Choroid plexus epithelial cell (primary cell): ENCODE measurements at regions not wholly inside any gene's neighbourhood (a gene's known extent, or its start where the extent isn't known, plus 50 kb on each side); places are given as distances from the start of the nearest gene placed in this dataset.

ENCODE experiments used
- DNase-seq: peaks from one replicate; pipeline ENCODE4 v3.0.0-alpha.2; 2010; ENCODE audit warnings: low read depth
- H3K4me3 ChIP-seq: 2 replicates; pipeline ENCODE4 v1.5.1; 2011; ENCODE audit warnings: low read depth, mild to moderate bottlenecking, control low read depth, low read length, moderate library complexity
- TF ChIP-seq, protein P1 (sequence below): conservative IDR thresholded peaks from 2 replicates; pipeline ENCODE4 v1.5.1; 2011; ENCODE audit warnings: low read depth, mild to moderate bottlenecking, control low read depth, inconsistent platforms, low read length, moderate library complexity

GRCh38 chr1:213484758-213485157 lies 433.7 kb downstream of the RPS6KC1 start:
- no peak for DNase-seq
- no peak overlapping the region for H3K4me3 ChIP-seq
- TF ChIP-seq, protein P1, sequence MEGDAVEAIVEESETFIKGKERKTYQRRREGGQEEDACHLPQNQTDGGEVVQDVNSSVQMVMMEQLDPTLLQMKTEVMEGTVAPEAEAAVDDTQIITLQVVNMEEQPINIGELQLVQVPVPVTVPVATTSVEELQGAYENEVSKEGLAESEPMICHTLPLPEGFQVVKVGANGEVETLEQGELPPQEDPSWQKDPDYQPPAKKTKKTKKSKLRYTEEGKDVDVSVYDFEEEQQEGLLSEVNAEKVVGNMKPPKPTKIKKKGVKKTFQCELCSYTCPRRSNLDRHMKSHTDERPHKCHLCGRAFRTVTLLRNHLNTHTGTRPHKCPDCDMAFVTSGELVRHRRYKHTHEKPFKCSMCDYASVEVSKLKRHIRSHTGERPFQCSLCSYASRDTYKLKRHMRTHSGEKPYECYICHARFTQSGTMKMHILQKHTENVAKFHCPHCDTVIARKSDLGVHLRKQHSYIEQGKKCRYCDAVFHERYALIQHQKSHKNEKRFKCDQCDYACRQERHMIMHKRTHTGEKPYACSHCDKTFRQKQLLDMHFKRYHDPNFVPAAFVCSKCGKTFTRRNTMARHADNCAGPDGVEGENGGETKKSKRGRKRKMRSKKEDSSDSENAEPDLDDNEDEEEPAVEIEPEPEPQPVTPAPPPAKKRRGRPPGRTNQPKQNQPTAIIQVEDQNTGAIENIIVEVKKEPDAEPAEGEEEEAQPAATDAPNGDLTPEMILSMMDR = no peak

DNA sequence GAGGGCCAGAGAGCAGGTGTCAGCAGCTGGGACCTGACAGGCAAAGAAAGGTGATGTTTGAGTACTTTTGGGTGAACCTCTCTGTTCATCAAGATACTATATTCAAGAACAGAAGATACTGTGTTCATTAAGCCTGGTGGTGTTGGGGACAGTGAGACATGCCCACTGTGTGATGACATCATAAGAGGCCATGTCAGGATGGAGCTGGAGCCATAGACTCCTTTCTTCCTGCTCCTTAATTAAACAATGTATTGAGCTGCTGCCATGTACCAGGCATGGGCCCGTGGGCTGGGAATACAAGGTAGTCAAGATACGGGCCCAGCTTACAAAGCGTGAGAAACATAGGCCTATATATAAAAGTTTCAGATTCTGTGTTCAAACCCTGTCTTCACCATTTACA lies 435.4 kb downstream of the RPS6KC1 start:
- no peak overlapping the region for H3K4me3 ChIP-seq
- no peak for DNase-seq
- TF ChIP-seq, protein P1 = no peak

GRCh38 chr1:213491468-213491867 lies 440.4 kb downstream of the RPS6KC1 start:
- no peak overlapping the region for H3K4me3 ChIP-seq
- TF ChIP-seq, protein P1 = no peak

DNA sequence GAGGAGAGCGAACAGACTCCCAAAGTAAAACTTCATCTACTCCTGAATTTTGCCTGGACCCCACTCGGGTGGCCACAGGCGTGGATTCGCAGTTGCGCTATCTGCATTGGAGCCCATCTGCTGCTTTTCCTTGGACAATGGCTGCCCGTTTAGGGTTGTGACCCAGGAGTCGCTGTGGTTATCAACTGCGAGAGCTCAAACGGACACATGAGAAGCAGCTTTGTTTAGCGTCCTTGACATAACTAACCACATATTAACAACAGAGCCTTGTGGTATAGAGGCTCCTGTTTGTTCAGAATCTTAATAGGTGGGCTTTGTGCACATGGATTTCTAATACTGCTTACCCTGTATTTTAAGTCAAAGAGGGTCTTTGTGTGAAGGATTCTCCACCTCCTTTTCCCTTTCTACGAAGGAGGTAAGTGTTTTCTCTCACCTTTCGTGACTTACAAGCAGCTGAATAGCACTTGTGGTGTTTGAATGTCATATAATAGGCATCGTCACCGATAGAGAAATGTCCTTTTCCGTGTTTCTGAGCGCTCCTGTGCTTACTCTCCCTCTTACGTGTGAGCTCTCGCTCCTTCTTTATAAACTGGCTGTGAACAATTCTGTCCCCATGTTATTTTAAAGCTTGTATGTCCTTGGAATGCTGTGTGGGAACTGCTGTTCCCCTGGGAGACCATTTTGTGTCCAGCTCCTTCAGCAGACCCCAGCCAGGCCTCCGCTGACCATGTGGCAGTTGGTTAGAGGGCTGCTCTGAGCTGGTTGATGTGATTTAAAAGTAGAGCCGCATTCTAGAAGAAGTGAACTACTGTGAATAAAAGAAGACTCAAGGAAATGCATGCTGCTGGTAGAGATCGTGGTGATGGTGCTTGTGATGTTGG lies 441.4 kb downstream of the RPS6KC1 start:
- TF ChIP-seq, protein P1 = no peak
- DNase-seq = no peak
- no peak overlapping the region for H3K4me3 ChIP-seq

More at GRCh38 chr1:213491468-213491867, 440.4 kb downstream of the RPS6KC1 start:
- no peak for DNase-seq

DNA sequence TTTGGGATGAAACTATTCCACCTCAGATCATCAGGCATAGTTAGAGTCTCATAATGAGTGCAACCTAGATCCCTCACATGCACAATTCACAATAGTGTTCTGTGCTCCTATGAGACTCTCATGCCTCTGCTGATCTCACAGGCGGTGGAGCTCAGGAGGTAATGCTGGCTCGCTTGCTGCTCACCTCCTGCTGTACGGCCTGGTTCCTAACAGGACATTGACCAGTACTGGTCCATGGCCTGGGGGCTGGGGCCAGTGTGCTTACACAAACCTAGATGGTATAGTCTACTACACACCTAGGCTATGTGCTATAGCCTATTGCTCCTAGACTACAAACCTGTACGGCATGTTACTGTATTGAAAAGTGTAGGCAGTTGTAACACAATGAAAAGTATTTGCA lies 448.4 kb downstream of the RPS6KC1 start:
- TF ChIP-seq, protein P1 = no peak
- H3K4me3 ChIP-seq = no peak overlapping the region
- no peak for DNase-seq

- no peak overlapping the region for H3K4me3 ChIP-seq
- TF ChIP-seq, protein P1 = no peak
- DNase-seq = no peak
Observed at GRCh38 chr1:213507472-213508223, 456.6 kb downstream of the RPS6KC1 start.

GRCh38 chr1:213511173-213511572 lies 460.1 kb downstream of the RPS6KC1 start:
- no peak overlapping the region for H3K4me3 ChIP-seq
- TF ChIP-seq, protein P1 = no peak
- DNase-seq = no peak
